ENCODE measurements at regions not wholly inside any gene's neighbourhood (a gene's known extent, or its start where the extent isn't known, plus 50 kb on each side); places are given as distances from the start of the nearest gene placed in this dataset.

- DNase-seq (ENCODE audit: low spot score in 2 of 2) = no peak
- Histone ChIP-seq H3K27me3 (ENCODE audit: low read depth) (0 out of 2 replicates have a peak, but pooled peaks cover under 1% of the 10 kb centered on the region), H3K4me1 (no peaks in the 10 kb centered on the region), H3K9me3 (no peaks in the 10 kb centered on the region), H3K36me3 (replicated peaks) (no peaks in the 10 kb centered on the region), H3K4me3 (no peak overlapping the region)
- in situ Hi-C loops (cut with MboI; ENCODE audit: low sequenced_read_pairs) = no loop called here
Measured at GRCh38 chr10:117078168-117078837, 59.8 kb downstream of the VAX1 start.

GRCh38 chr10:117075064-117075463 lies 63.0 kb downstream of the VAX1 start:
- H3K9me3 ChIP-seq = no peaks in the 10 kb centered on the region; the same call in 1 of the 2 replicates
- DNase-seq (ENCODE audit: low spot score in 2 of 2) = no peak
- no peaks in the 10 kb centered on the region for H3K4me1 ChIP-seq
- no peak overlapping the region for H3K4me3 ChIP-seq
- no peaks in the 10 kb centered on the region for H3K36me3 ChIP-seq (replicated peaks)
- in situ Hi-C loops (cut with MboI; ENCODE audit: low sequenced_read_pairs) = no loop called here
- 0 out of 2 replicates have a peak, but pooled peaks cover 4% of the 10 kb centered on the region for H3K27me3 ChIP-seq (ENCODE audit: low read depth)

- in situ Hi-C loops (cut with MboI; ENCODE audit: low sequenced_read_pairs) = no loop called here
- DNase-seq (ENCODE audit: low spot score in 2 of 2) = peak in 1 of 2 experiments; percentile 12
Measured at GRCh38 chr10:117074621-117075020, 63.4 kb downstream of the VAX1 start.

GRCh38 chr10:117071286-117072050 lies 66.5 kb upstream of the SHTN1 start:
- H3K27me3 ChIP-seq (ENCODE audit: low read depth) = 0 out of 2 replicates have a peak, but pooled peaks cover 4% of the 10 kb centered on the region
- no peaks in the 10 kb centered on the region for H3K4me1 ChIP-seq
- no peaks in the 10 kb centered on the region; the same call in 1 of the 2 replicates for H3K9me3 ChIP-seq
- H3K4me3 ChIP-seq = no peak overlapping the region
- H3K36me3 ChIP-seq (replicated peaks) = no peaks in the 10 kb centered on the region
- in situ Hi-C loops (cut with MboI; ENCODE audit: low sequenced_read_pairs) = no loop called here
- DNase-seq (ENCODE audit: low spot score in 2 of 2) = no peak

More at GRCh38 chr10:117074621-117075020, 63.4 kb downstream of the VAX1 start:
- H3K27me3 ChIP-seq (ENCODE audit: low read depth) = 0 out of 2 replicates have a peak, but pooled peaks cover 4% of the 10 kb centered on the region
- H3K36me3 ChIP-seq (replicated peaks) = no peaks in the 10 kb centered on the region
- H3K4me1 ChIP-seq = no peaks in the 10 kb centered on the region
- H3K9me3 ChIP-seq = no peaks in the 10 kb centered on the region; the same call in 1 of the 2 replicates
- no peak overlapping the region for H3K4me3 ChIP-seq
